HepG2 (cell line): ENCODE measurements at regions not wholly inside any gene's neighbourhood (a gene's known extent, or its start where the extent isn't known, plus 50 kb on each side); places are given as distances from the start of the nearest gene placed in this dataset.

Experiments
- ATAC-seq: fragments of 200-7000 bp; cut with Tn5 transposase; 3 replicates; pipeline ENCODE4 v1.9.1; 2020; ENCODE audit warnings: mild to moderate bottlenecking, moderate library complexity
- BruUV-seq: library from RNA; stranded (reverse); fragments of 400-500 nt; replicated peaks from 2 replicates; lab custom pipeline; 2021; lab: Mats Ljungman, UMichigan
- CTCF ChIA-PET: fragments of 300-600 bp; formaldehyde crosslinking; extraction: SDS; loops from one replicate; lab custom pipeline; 2021; ENCODE audit warnings: low total read pairs, inconsistent platforms, low intra/inter-chr PET ratio; lab: Yijun Ruan, JAX
- POLR2A ChIA-PET: fragments of 350-600 bp; sonication (Branson Sonifier 250); formaldehyde crosslinking; loops from one replicate; lab custom pipeline; 2020; ENCODE audit warnings: antibody characterized with exemption, inconsistent platforms; lab: Yijun Ruan, JAX
- DNase-seq: peaks from one replicate; pipeline ENCODE4 v3.0.0-alpha.2; 2015; ENCODE audit warnings: low spot score
- FAIRE-seq: peaks from 3 replicates; lab custom pipeline; 2011; peaks lifted over from hg19 to GRCh38; lab: Jason Lieb, UNC
- H2AFZ ChIP-seq: one replicate; pipeline ENCODE4 v1.6.1; 2011; ENCODE audit warnings: low read length, inconsistent platforms
- H3K27ac ChIP-seq: fragments of 300-600 bp; 3 replicates; pipeline ENCODE4 v1.8.0; 2011; ENCODE audit warnings: mixed run types, mild to moderate bottlenecking, mixed read lengths, low read length, inconsistent platforms; ENCODE audit not compliant: insufficient read depth; ENCODE audit errors: extremely low read length
- H3K27me3 ChIP-seq, 2 experiments: fragments of 200-600 bp in 1 of 2; 2 replicates in 1 of 2; 3 replicates in 1 of 2; pipeline versions ENCODE4 v1.6.0 to v1.8.0; 2011; ENCODE audit warnings: low read length in 2 of 2, mild to moderate bottlenecking in 2 of 2, moderate library complexity in 2 of 2, inconsistent platforms in 1 of 2; ENCODE audit not compliant: insufficient read depth in 2 of 2, control insufficient read depth in 1 of 2
- H3K36me3 ChIP-seq, 2 experiments: fragments of 200-600 bp in 1 of 2; replicated peaks in 1 of 2; 2 replicates in 1 of 2; 3 replicates in 1 of 2; pipeline versions ENCODE4 v1.5.1 to v1.8.0; 2011; ENCODE audit warnings: low read length in 2 of 2, inconsistent platforms in 1 of 2; ENCODE audit not compliant: insufficient read depth in 2 of 2, control insufficient read depth in 1 of 2
- H3K4me1 ChIP-seq: 2 replicates; pipeline ENCODE4 v1.5.1; 2012; ENCODE audit warnings: low read length, inconsistent platforms; ENCODE audit not compliant: insufficient read depth
- H3K4me2 ChIP-seq: 2 replicates; pipeline ENCODE4 v1.6.0; 2011; ENCODE audit warnings: low read depth, low read length, inconsistent platforms
- H3K4me3 ChIP-seq, 3 experiments: fragments of 200-600 bp in 1 of 3; sonication (generic), shearing (Covaris generic) in 1 of 3; replicated peaks in 1 of 3; 2 replicates each; pipeline ENCODE4 v1.5.1; 2011 to 2016; ENCODE audit warnings: low read length in 3 of 3, inconsistent platforms in 2 of 3, low read depth in 2 of 3, mild to moderate bottlenecking in 2 of 3, control low read depth in 1 of 3, mixed read lengths in 1 of 3; ENCODE audit not compliant: insufficient read depth in 1 of 3
- H3K79me2 ChIP-seq: one replicate; pipeline ENCODE4 v1.6.1; 2011; ENCODE audit warnings: low read length, inconsistent platforms; ENCODE audit not compliant: insufficient read depth
- H3K9ac ChIP-seq: 2 replicates; pipeline ENCODE4 v1.6.0; 2011; ENCODE audit warnings: mild to moderate bottlenecking, low read depth, low read length, inconsistent platforms; ENCODE audit not compliant: insufficient read depth
- H3K9me3 ChIP-seq: 2 replicates; pipeline ENCODE4 v1.5.1; 2012; ENCODE audit warnings: mild to moderate bottlenecking, low read length
- H4K20me1 ChIP-seq: 2 replicates; pipeline ENCODE4 v1.6.0; 2011; ENCODE audit warnings: inconsistent platforms, mild to moderate bottlenecking, low read length, moderate library complexity; ENCODE audit not compliant: insufficient read depth
- CC2D1A ChIP-seq: sonication (generic); formaldehyde crosslinking; IDR thresholded peaks from 2 replicates; pipeline ENCODE4 v1.8.1; 2023; ENCODE audit warnings: mild to moderate bottlenecking, missing genetic modification reagents
- HOXD1 ChIP-seq: sonication (generic); formaldehyde crosslinking; IDR thresholded peaks from 2 replicates; pipeline ENCODE4 v1.5.0; 2020; ENCODE audit warnings: missing genetic modification reagents
- PHF20 ChIP-seq: sonication (generic); formaldehyde crosslinking; IDR thresholded peaks from 2 replicates; pipeline ENCODE4 v1.5.0; 2020; ENCODE audit warnings: mild to moderate bottlenecking, missing genetic modification reagents
- PHF8 ChIP-seq: sonication (generic); formaldehyde crosslinking; IDR thresholded peaks from 2 replicates; pipeline ENCODE4 v1.5.0; 2020; ENCODE audit warnings: missing genetic modification reagents
- POLR2AphosphoS2 ChIP-seq: IDR thresholded peaks from 2 replicates; pipeline ENCODE4 v1.6.1; 2011; ENCODE audit warnings: low read depth, low read length, improper control_type of control experiment
- SALL2 ChIP-seq: sonication (generic); formaldehyde crosslinking; IDR thresholded peaks from 2 replicates; pipeline ENCODE4 v1.8.1; 2023; ENCODE audit warnings: mild to moderate bottlenecking, missing genetic modification reagents, inconsistent platforms
- THAP7 ChIP-seq: sonication (generic); formaldehyde crosslinking; IDR thresholded peaks from 2 replicates; pipeline ENCODE4 v1.8.1; 2023; ENCODE audit warnings: mild to moderate bottlenecking, missing genetic modification reagents
- ZBTB1 ChIP-seq: sonication (generic); formaldehyde crosslinking; IDR thresholded peaks from 2 replicates; pipeline ENCODE4 v1.4.0; 2020; ENCODE audit warnings: missing genetic modification reagents, borderline replicate concordance
- ZFX ChIP-seq: sonication (generic); formaldehyde crosslinking; IDR thresholded peaks from 2 replicates; pipeline ENCODE4 v1.4.0; 2020; ENCODE audit warnings: mild to moderate bottlenecking, low read depth, missing genetic modification reagents, moderate library complexity
- ZNF20 ChIP-seq: sonication (generic); formaldehyde crosslinking; IDR thresholded peaks from 2 replicates; pipeline ENCODE4 v1.4.0; 2020; ENCODE audit warnings: mild to moderate bottlenecking, moderate library complexity, missing genetic modification reagents
- ZNF3 ChIP-seq: IDR thresholded peaks from 2 replicates; pipeline ENCODE4 v1.7.0; 2017; ENCODE audit warnings: inconsistent platforms
- ZNF546 ChIP-seq: sonication (generic); formaldehyde crosslinking; conservative IDR thresholded peaks from 2 replicates; pipeline ENCODE4 v1.8.1; 2023; ENCODE audit warnings: mild to moderate bottlenecking, missing genetic modification reagents
- ZNF790 ChIP-seq: sonication (generic); formaldehyde crosslinking; IDR thresholded peaks from 2 replicates; pipeline ENCODE4 v1.8.0; 2022; ENCODE audit warnings: missing genetic modification reagents, mild to moderate bottlenecking, borderline replicate concordance
- ZNF850 ChIP-seq: sonication (generic); formaldehyde crosslinking; conservative IDR thresholded peaks from 2 replicates; pipeline ENCODE4 v1.9.0; 2021; ENCODE audit warnings: mild to moderate bottlenecking, missing genetic modification reagents
- ZSCAN25 ChIP-seq: sonication (generic); formaldehyde crosslinking; IDR thresholded peaks from 2 replicates; pipeline ENCODE4 v1.8.0; 2022; ENCODE audit warnings: mild to moderate bottlenecking, missing genetic modification reagents
- in situ Hi-C: cut with HindIII; loops from 2 replicates; pipeline ENCODE4 v1.10.0; 2017; ENCODE audit warnings: low pct_unique_long_range_greater_than_20kb; ENCODE audit not compliant: extremely low pct_ligation_motif_present
- intact Hi-C: fragments of 100-400 bp; cut with micrococcal nuclease; formaldehyde crosslinking; loops from one replicate; pipeline ENCODE4 v1.10.0; 2022; ENCODE audit not compliant: unreplicated experiment
- TF ChIP-seq, protein P1 (sequence below): sonication (generic); formaldehyde crosslinking; conservative IDR thresholded peaks from 2 replicates; pipeline ENCODE4 v1.8.0; 2022; ENCODE audit warnings: mild to moderate bottlenecking, moderate library complexity, missing genetic modification reagents
- TF ChIP-seq, protein P2 (sequence below): sonication (generic); formaldehyde crosslinking; IDR thresholded peaks from 2 replicates; pipeline ENCODE4 v1.4.0; 2020; ENCODE audit warnings: missing genetic modification reagents
- TF ChIP-seq, protein P3 (sequence below): sonication (generic); formaldehyde crosslinking; IDR thresholded peaks from 2 replicates; pipeline ENCODE4 v1.5.1; 2020; ENCODE audit warnings: mild to moderate bottlenecking, missing genetic modification reagents, moderate library complexity

DNA sequence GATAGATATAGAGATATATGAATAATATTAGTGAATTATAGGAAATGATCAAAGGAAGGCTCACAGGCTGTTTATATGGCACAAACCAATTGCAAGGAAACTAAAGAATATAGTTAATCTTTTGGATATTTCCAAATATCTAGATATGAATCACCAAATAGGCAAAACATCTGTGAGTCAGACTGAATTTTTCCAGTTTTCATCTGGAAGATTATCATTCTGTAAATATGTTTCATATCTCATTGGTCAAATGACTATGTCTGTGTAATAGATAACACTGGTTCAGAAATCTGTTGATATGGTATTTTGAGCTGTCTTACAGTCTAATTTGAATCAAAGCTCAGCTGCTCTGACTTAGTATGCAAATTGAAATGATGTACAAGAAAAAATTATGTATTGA is 303.6 kb downstream of the FAM133A start:
- TF ChIP-seq ZNF850 (no peak), ZNF20 (CRISPR knock-in tag) (no peak), PHF20 (CRISPR knock-in tag) (no peak), ZSCAN25 (CRISPR knock-in tag) (no peak), SALL2 (CRISPR knock-in tag) (no peak), THAP7 (CRISPR knock-in tag) (no peak), ZNF546 (CRISPR knock-in tag) (no peak), ZNF3 (CRISPR knock-in tag) (no peak), POLR2AphosphoS2 (no peak), CC2D1A (no peak), ZFX (CRISPR knock-in tag) (no peak), ZBTB1 (CRISPR knock-in tag) (no peak), HOXD1 (CRISPR knock-in tag) (no peak), ZNF790 (CRISPR knock-in tag) (no peak), PHF8 (CRISPR knock-in tag) (no peak)
- TF ChIP-seq, protein P1, sequence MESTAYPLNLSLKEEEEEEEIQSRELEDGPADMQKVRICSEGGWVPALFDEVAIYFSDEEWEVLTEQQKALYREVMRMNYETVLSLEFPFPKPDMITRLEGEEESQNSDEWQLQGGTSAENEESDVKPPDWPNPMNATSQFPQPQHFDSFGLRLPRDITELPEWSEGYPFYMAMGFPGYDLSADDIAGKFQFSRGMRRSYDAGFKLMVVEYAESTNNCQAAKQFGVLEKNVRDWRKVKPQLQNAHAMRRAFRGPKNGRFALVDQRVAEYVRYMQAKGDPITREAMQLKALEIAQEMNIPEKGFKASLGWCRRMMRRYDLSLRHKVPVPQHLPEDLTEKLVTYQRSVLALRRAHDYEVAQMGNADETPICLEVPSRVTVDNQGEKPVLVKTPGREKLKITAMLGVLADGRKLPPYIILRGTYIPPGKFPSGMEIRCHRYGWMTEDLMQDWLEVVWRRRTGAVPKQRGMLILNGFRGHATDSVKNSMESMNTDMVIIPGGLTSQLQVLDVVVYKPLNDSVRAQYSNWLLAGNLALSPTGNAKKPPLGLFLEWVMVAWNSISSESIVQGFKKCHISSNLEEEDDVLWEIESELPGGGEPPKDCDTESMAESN (CRISPR knock-in tag) = no peak
- TF ChIP-seq, protein P2, sequence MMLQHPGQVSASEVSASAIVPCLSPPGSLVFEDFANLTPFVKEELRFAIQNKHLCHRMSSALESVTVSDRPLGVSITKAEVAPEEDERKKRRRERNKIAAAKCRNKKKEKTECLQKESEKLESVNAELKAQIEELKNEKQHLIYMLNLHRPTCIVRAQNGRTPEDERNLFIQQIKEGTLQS = no peak
- TF ChIP-seq, protein P3, sequence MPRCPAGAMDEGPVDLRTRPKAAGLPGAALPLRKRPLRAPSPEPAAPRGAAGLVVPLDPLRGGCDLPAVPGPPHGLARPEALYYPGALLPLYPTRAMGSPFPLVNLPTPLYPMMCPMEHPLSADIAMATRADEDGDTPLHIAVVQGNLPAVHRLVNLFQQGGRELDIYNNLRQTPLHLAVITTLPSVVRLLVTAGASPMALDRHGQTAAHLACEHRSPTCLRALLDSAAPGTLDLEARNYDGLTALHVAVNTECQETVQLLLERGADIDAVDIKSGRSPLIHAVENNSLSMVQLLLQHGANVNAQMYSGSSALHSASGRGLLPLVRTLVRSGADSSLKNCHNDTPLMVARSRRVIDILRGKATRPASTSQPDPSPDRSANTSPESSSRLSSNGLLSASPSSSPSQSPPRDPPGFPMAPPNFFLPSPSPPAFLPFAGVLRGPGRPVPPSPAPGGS (CRISPR knock-in tag) = no peak
- CTCF ChIA-PET = no interaction called here

More for the DNA sequence above, 303.6 kb downstream of the FAM133A start:
- no peaks in the 10 kb centered on the region for H3K4me1 ChIP-seq
- H3K79me2 ChIP-seq = no peaks in the 10 kb centered on the region
- intact Hi-C loops (no loop called here), in situ Hi-C loops (no loop called here)
- H3K4me3 ChIP-seq = no peak overlapping the region
- FAIRE-seq (no peak), DNase-seq (no peak), ATAC-seq (no peak)
- no TSS peak for BruUV-seq
- H3K36me3 ChIP-seq = no peaks in the 10 kb centered on the region
- no peak overlapping the region for H2AFZ ChIP-seq
- POLR2A ChIA-PET = no interaction called here
- no peak overlapping the region for H3K27ac ChIP-seq
- no peaks in the 10 kb centered on the region for H3K9me3 ChIP-seq
- H3K9ac ChIP-seq = no peak overlapping the region
- no peak overlapping the region for H3K4me2 ChIP-seq
- no peaks in the 10 kb centered on the region for H4K20me1 ChIP-seq
- H3K27me3 ChIP-seq = no peaks in the 10 kb centered on the region
